ENCODE measurements at regions not wholly inside any gene's neighbourhood (a gene's known extent, or its start where the extent isn't known, plus 50 kb on each side); places are given as distances from the start of the nearest gene placed in this dataset.

DNA sequence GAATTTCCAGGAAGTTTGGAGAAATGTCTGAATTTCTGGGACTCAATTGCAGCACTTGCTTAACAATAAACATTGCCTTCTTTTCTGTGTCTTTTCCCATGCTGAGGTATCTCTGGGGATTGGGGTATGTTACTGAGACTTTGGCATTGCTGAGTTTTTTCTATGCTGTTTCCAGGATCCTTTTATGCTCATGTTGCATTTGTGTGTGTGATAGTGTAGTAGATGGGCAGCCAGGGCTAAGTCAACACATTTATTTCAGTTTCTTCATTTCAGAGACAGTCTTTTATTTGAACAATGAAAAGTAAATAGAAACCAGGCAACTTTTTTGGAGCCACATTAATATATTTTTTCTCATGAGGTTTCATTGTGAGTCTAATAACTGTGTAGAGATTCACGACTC, 1160.3 kb upstream of the TMEM132C start:
- no peaks in the 10 kb centered on the region for H3K9me3 ChIP-seq
- intact Hi-C loops (cut with DNase I), result loop anchor here (5.0 to 10.0 kb wide), 2 partner anchors 278 to 576 kb away; no protein-coding TSS in a partner anchor
- H3K4me1 ChIP-seq (replicated peaks), result no peaks in the 10 kb centered on the region
- TF ChIP-seq POLR2A (IDR thresholded peaks at IDR 0.05) (no peak), POLR2AphosphoS5 (IDR thresholded peaks at IDR 0.05) (no peak)
- TF ChIP-seq, protein P1, sequence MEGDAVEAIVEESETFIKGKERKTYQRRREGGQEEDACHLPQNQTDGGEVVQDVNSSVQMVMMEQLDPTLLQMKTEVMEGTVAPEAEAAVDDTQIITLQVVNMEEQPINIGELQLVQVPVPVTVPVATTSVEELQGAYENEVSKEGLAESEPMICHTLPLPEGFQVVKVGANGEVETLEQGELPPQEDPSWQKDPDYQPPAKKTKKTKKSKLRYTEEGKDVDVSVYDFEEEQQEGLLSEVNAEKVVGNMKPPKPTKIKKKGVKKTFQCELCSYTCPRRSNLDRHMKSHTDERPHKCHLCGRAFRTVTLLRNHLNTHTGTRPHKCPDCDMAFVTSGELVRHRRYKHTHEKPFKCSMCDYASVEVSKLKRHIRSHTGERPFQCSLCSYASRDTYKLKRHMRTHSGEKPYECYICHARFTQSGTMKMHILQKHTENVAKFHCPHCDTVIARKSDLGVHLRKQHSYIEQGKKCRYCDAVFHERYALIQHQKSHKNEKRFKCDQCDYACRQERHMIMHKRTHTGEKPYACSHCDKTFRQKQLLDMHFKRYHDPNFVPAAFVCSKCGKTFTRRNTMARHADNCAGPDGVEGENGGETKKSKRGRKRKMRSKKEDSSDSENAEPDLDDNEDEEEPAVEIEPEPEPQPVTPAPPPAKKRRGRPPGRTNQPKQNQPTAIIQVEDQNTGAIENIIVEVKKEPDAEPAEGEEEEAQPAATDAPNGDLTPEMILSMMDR (IDR thresholded peaks at IDR 0.05), result no peak
- no peak overlapping the region for H3K27ac ChIP-seq
- no peaks in the 10 kb centered on the region for H3K36me3 ChIP-seq
- H3K4me3 ChIP-seq, result no peak overlapping the region
- DNase-seq (ENCODE audit: low spot score), result no peak
- H3K27me3 ChIP-seq (replicated peaks; ENCODE audit: insufficient read depth), result no peaks in the 10 kb centered on the region
- 36% methylated on average over 1 of the region's 1 CpG for WGBS

DNA sequence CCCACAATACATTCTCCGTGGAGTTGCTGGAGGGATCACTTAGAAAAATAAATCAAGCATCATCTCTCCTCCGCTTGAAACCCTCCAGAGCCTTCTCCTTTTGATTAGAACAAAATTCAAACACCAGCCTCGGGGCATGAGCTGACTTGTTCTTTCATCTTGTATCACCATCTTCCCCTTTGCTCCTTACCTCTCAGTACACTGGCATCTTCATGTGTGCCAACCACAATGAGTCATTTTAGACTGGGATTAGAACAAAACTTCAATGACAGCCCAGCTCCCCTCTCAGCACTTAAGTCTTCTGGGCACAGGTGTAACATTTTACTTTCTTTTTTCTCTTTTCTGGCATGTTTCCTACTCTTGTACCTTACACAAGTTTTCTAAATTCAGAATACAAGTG, 1159.2 kb upstream of the TMEM132C start:
- intact Hi-C loops (cut with DNase I), result loop anchor here (5.0 to 10.0 kb wide), 2 partner anchors 277 to 575 kb away; no protein-coding TSS in a partner anchor

DNA sequence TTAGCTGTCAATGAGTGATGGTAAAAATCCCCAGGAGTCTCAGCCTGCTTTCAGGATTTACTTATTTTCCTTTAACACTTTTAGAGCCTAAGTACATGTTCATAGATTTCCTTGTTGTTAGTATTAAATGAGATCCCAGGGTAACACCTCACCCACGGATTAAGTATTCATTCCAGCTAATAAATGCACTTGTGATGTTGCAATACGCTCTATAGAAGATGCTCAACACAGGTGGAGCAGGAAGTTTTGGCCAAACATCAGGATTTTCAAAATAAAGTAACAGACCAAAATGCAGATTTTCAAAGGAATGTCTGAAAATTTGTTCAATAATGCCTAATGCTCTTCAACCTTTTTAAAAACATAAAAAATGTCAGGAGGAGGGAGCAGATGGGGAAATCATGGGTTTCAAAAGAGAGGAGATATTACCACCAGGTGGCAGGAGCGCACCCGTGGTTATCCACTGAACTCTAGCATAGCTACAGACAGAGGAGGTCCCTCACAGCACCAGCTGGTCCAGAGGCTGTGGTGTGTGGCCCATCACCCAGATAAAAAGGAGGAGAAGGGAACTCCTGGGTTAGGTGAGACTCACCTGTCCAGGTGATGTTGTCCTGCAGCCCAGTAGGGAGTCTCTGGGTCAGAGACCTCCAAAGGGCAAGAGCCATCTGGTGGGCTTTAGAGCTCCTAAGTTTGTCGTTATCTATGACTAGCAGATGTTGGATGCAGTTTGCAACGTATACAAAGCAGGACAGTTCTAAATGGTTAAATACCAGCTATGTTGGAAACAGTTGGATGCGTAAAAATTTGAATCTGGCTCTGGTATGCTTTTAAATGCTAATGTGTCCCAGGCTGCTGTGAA, 1158.4 kb upstream of the TMEM132C start:
- Histone ChIP-seq H3K36me3 (no peaks in the 10 kb centered on the region), H3K27ac (no peak overlapping the region), H3K9me3 (no peaks in the 10 kb centered on the region), H3K27me3 (replicated peaks; ENCODE audit: insufficient read depth) (no peaks in the 10 kb centered on the region), H3K4me3 (no peak overlapping the region), H3K4me1 (replicated peaks) (no peaks in the 10 kb centered on the region)
- no peak for TF ChIP-seq POLR2A (IDR thresholded peaks at IDR 0.05)
- TF ChIP-seq, protein P1 (IDR thresholded peaks at IDR 0.05), result peak in 3 of 4 experiments; percentile 47 to 51 (median 48)
- no peak for TF ChIP-seq POLR2AphosphoS5 (IDR thresholded peaks at IDR 0.05)
- DNase-seq (ENCODE audit: low spot score), result peak; percentile 13
- intact Hi-C loops (cut with DNase I), result loop anchor here (5.0 to 10.0 kb wide), 2 partner anchors 276 to 574 kb away; no protein-coding TSS in a partner anchor
- 55% methylated on average over 7 of the region's 7 CpGs for WGBS

More for the DNA sequence above, 1159.2 kb upstream of the TMEM132C start:
- Histone ChIP-seq H3K36me3 (no peaks in the 10 kb centered on the region), H3K4me1 (replicated peaks) (no peaks in the 10 kb centered on the region), H3K27me3 (replicated peaks; ENCODE audit: insufficient read depth) (no peaks in the 10 kb centered on the region), H3K27ac (no peak overlapping the region), H3K4me3 (no peak overlapping the region), H3K9me3 (no peaks in the 10 kb centered on the region)
- TF ChIP-seq POLR2AphosphoS5 (IDR thresholded peaks at IDR 0.05) (no peak), POLR2A (IDR thresholded peaks at IDR 0.05) (no peak)
- TF ChIP-seq, protein P1 (IDR thresholded peaks at IDR 0.05), result no peak
- no peak for DNase-seq (ENCODE audit: low spot score)
- WGBS, result 44% methylated on average over 3 of the region's 3 CpGs

DNA sequence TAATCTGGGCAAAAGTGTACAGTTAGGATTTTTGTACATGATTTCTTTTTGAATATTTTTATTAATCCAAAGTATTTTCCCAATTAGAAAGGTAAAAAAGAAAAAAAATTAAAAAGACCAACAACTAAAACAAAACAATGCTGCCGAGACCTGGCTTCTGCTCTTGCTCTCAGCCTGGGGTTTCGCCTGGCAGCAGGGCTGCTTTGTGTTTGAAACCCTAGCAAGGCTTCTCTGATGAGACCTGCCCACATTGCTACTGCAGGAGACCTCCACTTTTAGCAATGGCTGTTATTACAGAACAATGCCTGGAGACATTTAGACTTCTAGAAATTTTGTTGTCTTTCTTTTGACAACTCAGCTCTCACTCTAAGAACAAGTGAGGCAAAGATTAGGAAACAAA, 1153.0 kb upstream of the TMEM132C start:
- intact Hi-C loops (cut with DNase I), result no loop called here
- TF ChIP-seq, protein P1 (IDR thresholded peaks at IDR 0.05), result no peak
- TF ChIP-seq POLR2AphosphoS5 (IDR thresholded peaks at IDR 0.05) (no peak), POLR2A (IDR thresholded peaks at IDR 0.05) (no peak)
- Histone ChIP-seq H3K27ac (no peak overlapping the region), H3K4me3 (no peak overlapping the region), H3K4me1 (replicated peaks) (no peaks in the 10 kb centered on the region), H3K27me3 (replicated peaks; ENCODE audit: insufficient read depth) (no peaks in the 10 kb centered on the region), H3K9me3 (no peaks in the 10 kb centered on the region), H3K36me3 (no peaks in the 10 kb centered on the region)
- 62% methylated on average over 2 of the region's 2 CpGs for WGBS
- DNase-seq (ENCODE audit: low spot score), result no peak

All from prostate gland (tissue), 2 donors.